ENCODE measurements at regions not wholly inside any gene's neighbourhood (a gene's known extent, or its start where the extent isn't known, plus 50 kb on each side); places are given as distances from the start of the nearest gene placed in this dataset.
"Not testable (repeated sequence)": the region's sequence is repeated elsewhere in the genome, so short reads cannot be mapped to it uniquely, and the experiment has no call there.

DNA sequence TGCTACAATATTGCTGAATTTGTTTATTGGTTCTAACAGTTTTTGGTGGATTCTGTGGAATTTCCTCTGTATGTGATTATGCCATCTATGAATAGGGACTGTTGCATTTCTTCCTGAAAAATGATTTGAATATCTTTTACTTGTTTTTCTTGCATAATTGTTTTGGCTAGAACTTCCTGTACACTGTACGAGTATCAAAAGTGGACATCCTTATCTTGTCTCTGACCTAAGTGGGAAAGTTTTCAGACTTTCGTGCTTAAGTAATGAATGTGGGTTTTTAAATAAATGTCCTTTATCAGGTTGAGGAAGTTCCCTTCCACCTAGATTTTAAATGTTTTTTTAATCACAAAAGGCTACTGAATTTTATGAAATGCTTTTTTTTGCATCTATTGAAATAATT lies 203.8 kb upstream of the ATP10A start:
- no peak for DNase-seq

DNA sequence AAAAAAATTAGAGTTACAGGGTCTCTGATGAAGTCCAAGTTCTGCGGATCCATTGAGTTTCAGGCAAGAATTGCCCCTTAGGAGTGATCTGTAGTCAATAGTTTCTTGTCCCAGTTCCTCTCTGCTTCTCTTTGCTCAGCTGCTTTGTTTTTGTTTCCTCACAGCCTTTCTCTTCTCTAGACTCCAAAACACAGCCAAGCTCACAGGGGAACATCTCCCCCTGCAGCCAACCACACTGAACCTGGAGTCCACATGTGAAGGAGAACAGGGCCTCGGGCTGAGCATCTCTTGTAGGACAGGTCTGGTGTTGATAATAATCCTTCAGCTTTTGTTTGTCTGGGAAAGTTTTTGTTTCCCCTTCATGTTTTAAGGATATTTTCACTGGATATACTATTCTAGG lies 202.6 kb upstream of the ATP10A start:
- DNase-seq: peak; percentile 5

DNA sequence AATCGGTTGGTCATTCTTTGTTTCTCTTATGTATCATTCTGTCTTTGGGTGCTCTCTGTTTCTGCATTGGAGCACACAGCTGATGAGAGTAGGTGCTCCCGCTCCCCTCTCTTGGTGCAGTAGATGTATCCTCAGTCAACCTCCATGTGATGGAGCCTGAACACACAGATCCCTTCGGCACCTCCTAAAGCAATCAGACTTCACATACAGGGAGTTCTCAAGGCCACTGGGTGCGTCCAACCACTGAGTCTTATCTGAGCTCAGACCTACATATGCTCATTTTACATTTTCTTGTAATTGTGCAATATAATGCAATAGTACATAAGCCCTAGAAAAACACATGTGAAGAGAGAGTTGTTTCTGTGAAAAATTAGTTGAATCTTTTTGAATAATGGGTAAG lies 198.1 kb upstream of the ATP10A start:
- DNase-seq: no peak

DNA sequence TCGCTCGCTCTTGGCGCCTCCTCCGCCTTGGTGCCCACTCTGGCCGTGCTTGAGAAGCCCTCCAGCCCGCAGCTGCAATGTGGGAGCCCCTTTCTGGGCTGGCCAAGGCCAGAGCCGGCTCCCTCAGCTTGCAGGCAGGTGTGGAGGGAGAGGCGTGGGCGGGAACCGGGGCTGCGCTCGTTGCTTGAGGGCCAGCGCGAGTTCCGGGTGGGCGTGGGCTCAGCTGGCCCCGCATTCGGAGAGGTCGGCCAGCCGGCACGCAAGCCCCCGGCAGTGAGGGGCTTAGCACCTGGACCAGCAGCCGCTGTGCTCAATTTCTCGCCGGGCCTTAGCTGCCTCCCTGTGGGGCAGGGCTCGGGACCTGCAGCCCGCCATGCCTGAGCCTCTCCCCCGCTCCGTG lies 193.6 kb upstream of the ATP10A start:
- not testable (repeated sequence) for DNase-seq

- DNase-seq: no peak
Measured at GRCh38 chr15:26051761-26052675, 188.9 kb upstream of the ATP10A start.

DNA sequence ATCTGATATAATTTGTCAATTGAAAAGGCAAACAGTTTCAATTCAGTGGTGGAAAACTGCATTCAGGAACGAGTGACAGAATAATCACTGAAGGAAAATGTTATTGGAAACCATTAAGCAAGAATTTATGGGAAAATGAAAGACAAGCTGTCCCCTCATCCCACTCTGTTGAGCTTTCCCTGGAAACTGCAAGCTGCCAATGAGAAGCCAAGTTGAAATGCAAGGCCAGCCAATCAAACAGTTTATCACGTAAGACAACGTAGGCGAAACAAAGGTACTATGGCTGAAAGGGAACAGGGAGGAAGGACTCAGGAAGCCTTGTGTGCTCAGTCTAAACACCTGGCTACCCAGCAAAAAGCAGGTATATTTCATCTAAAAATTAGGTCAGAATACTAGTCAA lies 187.9 kb upstream of the ATP10A start:
- DNase-seq: peak; percentile 16

DNA sequence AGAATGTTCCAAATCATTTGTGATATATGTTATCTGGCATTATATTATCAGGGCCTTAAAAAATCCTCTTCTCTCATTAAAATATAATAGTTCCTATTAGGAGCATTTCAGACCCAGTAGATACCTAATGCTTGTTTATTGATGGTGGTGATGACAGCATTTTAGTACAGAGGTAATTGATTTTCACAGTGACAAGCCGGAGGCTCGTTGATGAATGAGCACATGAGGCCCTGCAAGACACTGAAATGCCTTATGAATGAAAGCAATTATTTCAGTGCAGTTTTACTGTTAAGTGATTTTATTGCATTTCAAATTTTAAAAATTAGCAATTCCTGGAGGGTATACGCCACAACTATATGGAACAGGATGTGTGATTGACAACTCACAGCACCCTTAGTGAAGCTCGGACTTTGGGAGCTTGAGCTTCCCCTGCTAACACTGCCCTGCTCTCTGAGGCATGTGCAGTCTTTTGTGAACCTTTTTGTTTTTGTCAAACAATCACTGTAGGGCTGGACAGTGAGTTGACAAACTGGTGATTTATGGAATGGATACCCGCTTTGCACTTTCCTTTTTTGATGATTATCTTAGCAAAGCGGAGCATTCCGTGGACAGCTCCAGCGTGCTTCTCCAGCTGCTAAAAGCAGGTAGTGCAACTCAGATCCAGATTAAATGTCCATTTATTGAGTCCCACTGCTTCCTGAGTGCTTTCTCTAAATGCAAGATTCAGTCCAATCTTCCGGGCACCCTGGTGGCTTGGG lies 187.0 kb upstream of the ATP10A start:
- DNase-seq: no peak

- DNase-seq: no peak
Measured at GRCh38 chr15:26048669-26049068, 185.5 kb upstream of the ATP10A start.

- no peak for DNase-seq
Measured at GRCh38 chr15:26045516-26045915, 182.4 kb upstream of the ATP10A start.

GRCh38 chr15:26043018-26043417 lies 179.9 kb upstream of the ATP10A start:
- no peak for DNase-seq

- DNase-seq: no peak
Measured at GRCh38 chr15:26038693-26039092, 175.6 kb upstream of the ATP10A start.

DNA sequence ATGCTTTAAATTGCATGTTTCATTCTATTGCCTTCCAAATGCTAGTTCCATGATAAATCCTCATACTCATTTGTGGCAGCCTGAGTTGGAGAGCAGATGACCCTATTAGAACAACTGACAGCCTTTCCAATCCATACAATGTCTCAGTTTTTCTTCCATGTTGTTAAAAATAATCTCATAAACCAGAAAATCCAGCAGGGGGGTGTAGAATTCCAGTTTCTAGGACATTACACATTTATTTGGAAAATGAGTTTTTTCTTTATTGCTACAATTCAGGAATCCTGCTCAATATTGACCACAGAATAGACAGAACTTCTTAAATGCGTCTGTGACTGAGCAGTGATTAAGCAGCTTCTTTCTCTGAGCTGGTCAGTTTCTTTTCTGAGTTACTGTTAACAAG lies 174.2 kb upstream of the ATP10A start:
- no peak for DNase-seq

DNA sequence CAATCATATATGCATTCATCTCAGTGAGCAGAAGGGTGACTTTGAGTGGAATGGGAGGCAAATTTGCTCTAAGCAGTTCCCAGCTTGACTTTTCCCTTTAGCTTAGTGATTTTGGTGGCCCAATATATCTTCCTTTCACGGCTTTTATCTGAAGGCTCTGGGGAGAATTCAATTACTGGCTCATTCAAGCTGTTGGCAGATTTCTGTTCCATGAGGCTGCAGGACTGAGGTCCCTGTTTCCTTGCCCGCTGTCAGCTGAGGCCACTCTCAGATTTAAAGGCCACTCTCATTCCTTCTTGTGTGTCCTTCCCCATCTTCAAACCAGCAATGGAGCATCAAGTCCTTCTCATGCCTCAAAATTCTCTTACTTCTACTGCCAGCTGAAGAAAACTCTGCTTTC lies 170.4 kb upstream of the ATP10A start:
- DNase-seq: no peak

GRCh38 chr15:26032162-26032846 lies 169.2 kb upstream of the ATP10A start:
- no peak for DNase-seq

GRCh38 chr15:26029586-26029985 lies 166.5 kb upstream of the ATP10A start:
- not testable (repeated sequence) for DNase-seq

GRCh38 chr15:26029146-26029545 lies 166.0 kb upstream of the ATP10A start:
- no peak for DNase-seq

DNA sequence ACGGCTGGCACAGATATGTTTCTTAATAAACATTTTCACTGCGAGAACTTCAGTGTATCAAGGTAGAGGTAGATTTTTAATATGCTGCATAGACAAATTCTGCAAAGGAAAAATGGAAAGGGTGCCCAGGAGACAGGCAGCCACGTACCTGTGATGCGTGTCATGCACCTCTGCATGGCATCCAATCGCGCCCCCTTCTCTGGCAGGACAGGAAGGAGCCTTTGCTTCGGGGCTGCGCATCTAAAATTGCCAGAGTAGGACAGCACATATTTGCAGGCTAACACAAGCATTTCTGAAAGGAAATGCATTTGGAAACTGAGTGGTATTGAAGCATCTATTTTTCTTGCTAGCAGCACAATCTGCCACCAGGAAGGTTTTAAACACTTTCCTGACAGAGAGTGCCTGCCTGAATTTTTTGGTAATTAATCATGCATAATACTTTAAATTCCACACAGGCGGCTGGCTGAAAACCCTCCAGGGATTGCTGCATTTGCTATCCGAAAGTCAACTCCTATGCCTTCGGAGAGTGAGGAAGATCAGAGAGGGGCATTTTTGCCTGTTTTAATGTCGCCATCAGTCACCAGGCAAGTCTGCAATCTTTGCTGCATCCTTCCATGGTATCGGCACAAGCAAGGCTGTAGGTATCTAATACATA lies 165.1 kb upstream of the ATP10A start:
- no peak for DNase-seq

GRCh38 chr15:26026671-26027070 lies 163.5 kb upstream of the ATP10A start:
- not testable (repeated sequence) for DNase-seq

DNA sequence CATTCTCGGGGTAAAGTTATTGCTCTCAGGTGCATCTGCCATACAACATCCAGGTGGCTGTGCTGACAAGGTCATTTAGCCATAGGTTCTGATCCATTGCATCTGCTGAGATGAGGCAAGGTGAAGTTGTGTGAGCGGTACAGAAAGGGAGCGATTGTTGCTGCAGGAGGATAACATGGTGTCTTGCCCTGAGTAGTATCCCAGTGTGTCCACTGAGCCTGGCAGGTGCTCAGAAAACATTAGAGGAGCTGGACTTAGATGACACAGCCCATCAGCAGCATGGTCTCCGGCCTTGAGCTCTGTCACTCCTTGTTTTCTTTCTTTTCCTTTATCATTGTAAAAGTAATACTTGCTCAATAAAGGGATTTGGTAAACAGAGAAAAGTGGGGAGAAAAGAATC lies 161.1 kb upstream of the ATP10A start:
- no peak for DNase-seq

- no peak for DNase-seq
Measured at GRCh38 chr15:26023691-26024090, 160.6 kb upstream of the ATP10A start.

DNA sequence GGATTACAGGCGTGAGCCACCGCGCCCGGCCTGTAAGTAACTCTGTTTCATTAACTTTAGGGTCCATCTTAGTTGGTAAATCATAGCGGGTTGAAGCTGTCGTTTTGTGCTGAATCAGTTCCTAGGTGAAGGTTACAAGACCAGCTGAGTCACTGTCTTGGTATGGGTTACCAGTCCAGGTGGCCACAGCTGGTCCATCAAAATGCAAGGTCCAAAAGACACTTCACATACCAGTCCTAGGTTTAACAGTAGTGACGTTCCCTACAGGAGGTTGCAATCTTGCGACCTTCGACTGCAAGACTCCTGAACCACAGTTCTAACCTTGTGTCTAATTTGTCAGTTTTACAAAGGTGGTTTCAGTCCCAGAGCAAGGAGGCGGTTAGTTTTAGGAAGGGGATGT lies 160.1 kb upstream of the ATP10A start:
- no peak for DNase-seq

DNA sequence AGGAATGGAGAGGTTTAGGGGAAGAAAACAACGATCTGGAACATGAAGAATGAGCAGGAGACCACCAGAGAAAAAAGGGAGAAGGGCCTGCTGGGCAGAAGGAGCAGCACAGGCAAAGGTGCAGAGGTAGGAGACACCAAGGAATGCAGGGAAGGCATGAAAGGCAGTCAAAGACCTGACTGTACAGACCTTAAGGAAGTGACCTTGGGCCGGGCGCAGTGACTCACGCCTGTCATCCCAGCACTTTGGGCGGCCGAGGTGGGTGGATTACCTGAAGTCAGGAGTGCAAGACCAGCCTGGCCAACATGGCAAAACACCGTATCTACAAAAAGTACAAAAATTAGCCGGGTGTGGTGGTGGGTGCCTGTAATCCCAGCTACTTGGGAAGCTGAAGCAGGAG lies 157.7 kb upstream of the ATP10A start:
- no peak for DNase-seq

DNA sequence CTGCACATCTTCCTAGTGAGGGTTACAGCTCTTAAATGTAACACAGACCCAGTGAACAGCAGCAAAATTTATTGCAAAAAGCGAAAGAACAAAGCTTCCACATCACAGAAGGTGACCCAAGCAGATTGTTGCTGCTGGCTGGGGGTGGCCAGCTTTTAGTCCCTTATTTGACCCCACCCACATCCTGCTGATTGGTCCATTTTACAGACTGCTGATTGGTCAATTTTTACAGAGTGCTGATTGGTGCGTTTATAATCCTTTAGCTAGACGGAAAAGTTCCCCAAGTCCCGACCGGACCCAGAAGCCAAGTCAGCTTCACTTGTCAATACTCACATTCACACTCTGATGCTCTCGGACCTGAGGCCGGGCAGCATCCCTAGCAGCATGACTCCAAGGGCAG lies 154.5 kb upstream of the ATP10A start:
- no peak for DNase-seq

All from NCI-H1092 treated with DMSO at 0.1 percent for 48 hours (cell line).